Rectal smooth muscle tissue (tissue), 1 donor: ENCODE measurements at regions not wholly inside any gene's neighbourhood (a gene's known extent, or its start where the extent isn't known, plus 50 kb on each side); places are given as distances from the start of the nearest gene placed in this dataset.

Source experiments
- H3K27ac ChIP-seq: one replicate; pipeline ENCODE4 v1.7.0; 2013; ENCODE audit warnings: low read depth, low read length, inconsistent platforms
- H3K27me3 ChIP-seq: one replicate; pipeline ENCODE4 v1.7.0; 2013; ENCODE audit warnings: low read length; ENCODE audit not compliant: control insufficient read depth, insufficient read depth
- H3K36me3 ChIP-seq: one replicate; pipeline ENCODE4 v1.7.0; 2013; ENCODE audit warnings: low read length; ENCODE audit not compliant: control insufficient read depth, insufficient read depth
- H3K4me1 ChIP-seq: one replicate; pipeline ENCODE4 v1.7.0; 2013; ENCODE audit warnings: low read length; ENCODE audit not compliant: control insufficient read depth, insufficient read depth
- H3K4me3 ChIP-seq: one replicate; pipeline ENCODE4 v1.7.0; 2013; ENCODE audit warnings: low read length
- H3K9ac ChIP-seq: one replicate; pipeline ENCODE4 v1.7.0; 2013; ENCODE audit warnings: low read length

GRCh38 chr13:111909971-111910671, 156.8 kb upstream of the SOX1 start:
- Histone ChIP-seq H3K27me3 (no peaks in the 10 kb centered on the region), H3K36me3 (no peaks in the 10 kb centered on the region), H3K4me3 (no peak overlapping the region), H3K27ac (no peak overlapping the region), H3K4me1 (no peaks in the 10 kb centered on the region), H3K9ac (no peak overlapping the region)

DNA sequence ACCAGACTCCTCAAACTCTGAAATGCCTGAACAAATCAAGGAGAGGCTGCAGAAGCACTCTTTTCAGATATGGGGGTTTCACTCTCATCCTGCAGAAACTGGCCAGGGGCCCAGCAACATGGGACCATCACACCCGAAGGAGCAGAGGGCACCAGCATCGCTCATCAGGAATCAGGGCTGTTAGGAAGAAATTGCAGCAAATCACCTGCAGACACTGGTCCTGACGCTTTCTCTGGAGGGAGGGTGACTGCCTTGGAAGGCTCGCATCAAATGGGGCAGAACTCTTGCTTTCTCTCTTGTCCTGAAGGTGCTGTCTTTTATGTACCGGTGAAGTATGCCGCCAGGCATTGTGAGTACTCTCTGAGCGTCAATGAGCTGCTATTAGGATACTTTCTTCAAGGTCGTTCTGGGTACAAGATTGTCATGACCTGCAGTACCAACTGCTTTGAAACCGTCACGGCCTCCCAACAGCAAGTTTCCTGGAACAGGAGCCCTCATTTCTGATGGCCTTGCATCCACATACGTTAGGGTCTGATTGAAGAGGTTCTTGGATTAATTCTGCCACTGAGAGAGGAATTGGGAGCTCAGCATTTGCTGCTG, 155.7 kb upstream of the SOX1 start:
- H3K4me3 ChIP-seq = no peak overlapping the region
- H3K4me1 ChIP-seq = no peaks in the 10 kb centered on the region
- H3K36me3 ChIP-seq = no peaks in the 10 kb centered on the region
- no peak overlapping the region for H3K27ac ChIP-seq
- no peak overlapping the region for H3K9ac ChIP-seq
- no peaks in the 10 kb centered on the region for H3K27me3 ChIP-seq

GRCh38 chr13:111911754-111912452, 155.0 kb upstream of the SOX1 start:
- Histone ChIP-seq H3K36me3 (no peaks in the 10 kb centered on the region), H3K9ac (no peak overlapping the region), H3K27me3 (no peaks in the 10 kb centered on the region), H3K4me1 (no peaks in the 10 kb centered on the region), H3K27ac (no peak overlapping the region), H3K4me3 (no peak overlapping the region)

GRCh38 chr13:111912453-111912866, 154.5 kb upstream of the SOX1 start:
- Histone ChIP-seq H3K4me1 (no peaks in the 10 kb centered on the region), H3K27me3 (no peaks in the 10 kb centered on the region), H3K36me3 (no peaks in the 10 kb centered on the region), H3K27ac (no peak overlapping the region), H3K4me3 (no peak overlapping the region), H3K9ac (no peak overlapping the region)

DNA sequence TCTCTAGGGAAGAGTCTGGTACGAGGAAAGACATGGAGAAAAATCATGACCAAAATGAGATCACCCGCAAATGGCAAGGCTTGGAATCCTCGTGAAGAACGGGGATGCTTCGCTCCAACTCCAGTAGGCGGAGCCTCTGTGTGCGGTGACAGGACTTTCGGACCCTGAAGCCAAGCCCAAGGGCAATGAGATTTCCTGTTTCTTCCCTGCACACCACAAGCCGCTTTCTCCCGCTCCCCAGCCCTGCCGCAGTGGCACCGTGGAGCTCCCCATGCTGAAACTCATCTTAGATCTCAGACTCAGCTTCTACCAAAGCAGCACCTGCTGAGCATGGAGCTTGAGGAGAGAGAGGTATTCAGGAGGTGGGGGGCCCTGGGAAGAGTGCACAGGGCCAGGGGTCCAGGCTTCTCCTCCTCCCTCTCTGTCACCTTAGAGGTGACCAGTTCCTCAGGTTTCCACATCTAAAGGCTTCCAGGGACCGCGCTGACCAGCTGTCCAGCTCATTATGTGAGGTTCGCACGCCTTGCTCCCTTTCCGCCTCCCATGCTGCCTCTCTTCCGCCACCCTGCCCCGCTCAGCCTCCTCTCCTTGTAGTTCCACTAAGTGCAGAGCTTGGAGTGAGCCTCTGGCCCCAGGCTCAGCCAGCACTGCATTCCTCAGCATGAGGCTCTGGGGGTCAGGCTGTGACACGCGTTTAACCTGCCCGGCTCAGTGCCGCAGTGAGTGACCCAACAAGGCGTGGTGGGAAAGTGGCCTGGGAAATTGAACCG, 153.8 kb upstream of the SOX1 start:
- no peak overlapping the region for H3K9ac ChIP-seq
- no peak overlapping the region for H3K27ac ChIP-seq
- H3K4me3 ChIP-seq = no peak overlapping the region
- H3K4me1 ChIP-seq = no peaks in the 10 kb centered on the region
- no peaks in the 10 kb centered on the region for H3K27me3 ChIP-seq
- H3K36me3 ChIP-seq = no peaks in the 10 kb centered on the region

- H3K27ac ChIP-seq = no peak overlapping the region
- H3K27me3 ChIP-seq = no peaks in the 10 kb centered on the region
- no peaks in the 10 kb centered on the region for H3K36me3 ChIP-seq
- no peaks in the 10 kb centered on the region for H3K4me1 ChIP-seq
- H3K9ac ChIP-seq = no peak overlapping the region
- H3K4me3 ChIP-seq = no peak overlapping the region
These were observed 153.2 kb upstream of the SOX1 start for GRCh38 chr13:111913761-111914140.

GRCh38 chr13:111914241-111915103, 152.5 kb upstream of the SOX1 start:
- Histone ChIP-seq H3K4me3 (no peak overlapping the region), H3K9ac (no peak overlapping the region), H3K27me3 (no peaks in the 10 kb centered on the region), H3K27ac (no peak overlapping the region), H3K36me3 (no peaks in the 10 kb centered on the region), H3K4me1 (no peaks in the 10 kb centered on the region)

DNA sequence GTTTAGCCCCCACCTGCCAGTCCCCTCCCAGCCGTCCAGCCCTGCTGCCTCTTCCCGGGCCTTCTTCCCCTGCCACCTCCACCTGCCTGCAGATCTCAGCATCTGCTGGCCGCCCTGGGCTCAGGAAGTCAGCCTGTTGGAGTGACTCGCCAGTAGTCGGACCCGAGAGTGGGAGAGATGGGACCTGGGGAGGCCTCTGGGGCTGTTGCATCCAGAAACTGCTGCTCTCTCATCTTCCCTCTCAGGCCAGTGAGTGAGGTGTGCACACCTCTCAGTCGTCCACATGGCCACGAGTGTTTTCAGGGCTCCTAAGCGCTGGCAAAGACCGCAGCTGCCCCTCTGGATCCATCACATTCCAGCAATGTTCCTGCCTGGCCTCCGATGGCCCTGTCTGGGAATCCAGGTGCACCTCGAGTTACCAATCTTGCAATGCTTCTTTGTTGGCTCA, 151.8 kb upstream of the SOX1 start:
- Histone ChIP-seq H3K4me3 (no peak overlapping the region), H3K27ac (no peak overlapping the region), H3K36me3 (no peaks in the 10 kb centered on the region), H3K4me1 (no peaks in the 10 kb centered on the region), H3K27me3 (no peaks in the 10 kb centered on the region), H3K9ac (no peak overlapping the region)

- no peaks in the 10 kb centered on the region for H3K36me3 ChIP-seq
- H3K27me3 ChIP-seq = no peaks in the 10 kb centered on the region
- no peak overlapping the region for H3K4me3 ChIP-seq
- no peak overlapping the region for H3K9ac ChIP-seq
- no peaks in the 10 kb centered on the region for H3K4me1 ChIP-seq
- no peak overlapping the region for H3K27ac ChIP-seq
These were observed 150.7 kb upstream of the SOX1 start for GRCh38 chr13:111916201-111916600.

- H3K9ac ChIP-seq = no peak overlapping the region
- H3K36me3 ChIP-seq = no peaks in the 10 kb centered on the region
- H3K27ac ChIP-seq = no peak overlapping the region
- no peaks in the 10 kb centered on the region for H3K4me1 ChIP-seq
- H3K4me3 ChIP-seq = no peak overlapping the region
- H3K27me3 ChIP-seq = peaks cover 2% of the 10 kb centered on the region
These were observed 149.9 kb upstream of the SOX1 start for GRCh38 chr13:111917086-111917485.

DNA sequence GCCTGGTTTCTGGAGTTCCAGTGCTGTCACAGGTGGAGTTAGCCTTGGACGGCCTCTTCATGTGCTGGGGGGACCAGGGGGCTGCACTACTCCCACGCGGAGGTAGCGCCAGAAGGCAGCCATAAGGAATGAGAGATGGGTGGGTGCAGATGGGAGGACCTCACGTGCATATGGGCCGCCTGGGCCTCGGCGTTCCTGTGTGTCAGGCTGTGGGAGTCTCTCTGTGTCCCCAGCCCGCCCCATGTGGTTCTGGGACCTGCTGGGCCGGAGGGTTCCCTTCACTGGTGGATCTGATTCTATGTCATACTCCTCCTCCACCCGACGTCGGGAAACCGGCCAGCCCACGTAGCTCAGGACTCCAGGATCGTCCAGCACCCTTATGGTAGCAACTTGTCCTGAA, 149.0 kb upstream of the SOX1 start:
- no peaks in the 10 kb centered on the region for H3K4me1 ChIP-seq
- H3K4me3 ChIP-seq = no peak overlapping the region
- no peak overlapping the region for H3K27ac ChIP-seq
- peaks cover 2% of the 10 kb centered on the region for H3K27me3 ChIP-seq
- no peaks in the 10 kb centered on the region for H3K36me3 ChIP-seq
- H3K9ac ChIP-seq = no peak overlapping the region
